PC-9 (cell line): ENCODE measurements at regions not wholly inside any gene's neighbourhood (a gene's known extent, or its start where the extent isn't known, plus 50 kb on each side); places are given as distances from the start of the nearest gene placed in this dataset.
"Not testable (repeated sequence)": the region's sequence is repeated elsewhere in the genome, so short reads cannot be mapped to it uniquely, and the experiment has no call there.

Experiments used
- BruUV-seq: library from RNA; stranded (reverse); fragments of 400-500 nt; replicated peaks from 2 replicates; lab custom pipeline; 2021; lab: Mats Ljungman, UMichigan
- CTCF ChIA-PET: fragments of 300-600 bp; sonication (Branson Sonifier 250); formaldehyde crosslinking; loops from one replicate; lab custom pipeline; 2022; ENCODE audit warnings: antibody characterized with exemption; lab: Charles Lee
- POLR2A ChIA-PET: fragments of 300-600 bp; sonication (Branson Sonifier 250); formaldehyde crosslinking; loops from one replicate; lab custom pipeline; 2022; ENCODE audit warnings: antibody characterized with exemption; ENCODE audit not compliant: unreplicated experiment; lab: Charles Lee
- DNase-seq, 2 experiments: peaks; one replicate each; pipeline versions ENCODE4 v3.0.0 to v3.0.0-alpha.2; 2015 to 2022; ENCODE audit warnings: mixed read lengths in 1 of 2
- H2AFZ ChIP-seq: fragments of 200-600 bp; sonication (generic); 2 replicates; pipeline ENCODE4 v1.8.1; 2017; ENCODE audit warnings: antibody characterized with exemption
- H3F3A ChIP-seq: fragments of 200-600 bp; sonication (generic); 2 replicates; pipeline ENCODE4 v1.8.1; 2017; ENCODE audit warnings: antibody characterized with exemption, mild to moderate bottlenecking, low read depth; ENCODE audit not compliant: insufficient read depth
- H3K27ac ChIP-seq: fragments of 200-600 bp; sonication (generic); 2 replicates; pipeline ENCODE4 v1.6.1; 2016; ENCODE audit warnings: mixed run types
- H3K27me3 ChIP-seq: fragments of 200-600 bp; sonication (generic); 2 replicates; pipeline ENCODE4 v1.6.1; 2016; ENCODE audit warnings: low read depth, mixed run types; ENCODE audit not compliant: insufficient read depth
- H3K36me3 ChIP-seq: fragments of 200-600 bp; sonication (generic); 2 replicates; pipeline ENCODE4 v1.6.1; 2016; ENCODE audit warnings: low read depth, mixed run types
- H3K4me1 ChIP-seq: fragments of 200-600 bp; sonication (generic); replicated peaks from 2 replicates; pipeline ENCODE4 v1.6.1; 2016; ENCODE audit warnings: mixed run types; ENCODE audit not compliant: insufficient read depth
- H3K4me2 ChIP-seq: fragments of 200-600 bp; sonication (generic); 2 replicates; pipeline ENCODE4 v1.6.1; 2017; ENCODE audit warnings: mixed run types
- H3K4me3 ChIP-seq: fragments of 200-600 bp; sonication (generic); 2 replicates; pipeline ENCODE4 v1.6.1; 2016; ENCODE audit warnings: mixed run types
- H3K79me2 ChIP-seq: fragments of 200-600 bp; sonication (generic); 2 replicates; pipeline ENCODE4 v1.6.1; 2017; ENCODE audit warnings: low read depth, mixed run types
- H3K9me2 ChIP-seq: fragments of 200-600 bp; sonication (generic); 2 replicates; pipeline ENCODE4 v1.8.1; 2017; ENCODE audit warnings: mild to moderate bottlenecking; ENCODE audit not compliant: insufficient read depth
- H3K9me3 ChIP-seq: fragments of 200-600 bp; sonication (generic); 2 replicates; pipeline ENCODE4 v1.8.1; 2016; ENCODE audit warnings: low read depth; ENCODE audit not compliant: insufficient read depth
- H4K20me1 ChIP-seq: fragments of 200-600 bp; sonication (generic); 2 replicates; pipeline ENCODE4 v1.8.1; 2017; ENCODE audit not compliant: insufficient read depth
- CTCF ChIP-seq: fragments of 200-600 bp; sonication (generic); conservative IDR thresholded peaks from 2 replicates; pipeline ENCODE4 v1.6.1; 2017; ENCODE audit warnings: mixed run types, antibody characterized with exemption, mild to moderate bottlenecking, moderate library complexity
- EZH2 ChIP-seq: fragments of 200-600 bp; sonication (generic); IDR thresholded peaks from 2 replicates; pipeline ENCODE4 v1.8.0; 2017; ENCODE audit warnings: antibody characterized with exemption, low read depth
- intact Hi-C: fragments of 100-400 bp; cut with micrococcal nuclease; formaldehyde crosslinking; loops from one replicate; pipeline ENCODE4 v1.10.0; 2022; ENCODE audit not compliant: unreplicated experiment

GRCh38 chr13:19050901-19051300 lies 130.7 kb downstream of the TUBA3C start:
- Histone ChIP-seq H3K27ac (no peak overlapping the region), H3K9me2 (no peaks in the 10 kb centered on the region), H4K20me1 (no peaks in the 10 kb centered on the region), H3K4me2 (no peak overlapping the region), H3K4me1 (no peaks in the 10 kb centered on the region), H3K4me3 (no peak overlapping the region), H3K27me3 (peaks cover 69% of the 10 kb centered on the region), H3K9me3 (no peaks in the 10 kb centered on the region), H2AFZ (no peak overlapping the region), H3K36me3 (no peaks in the 10 kb centered on the region), H3F3A (no peaks in the 10 kb centered on the region), H3K79me2 (no peaks in the 10 kb centered on the region)
- ChIA-PET POLR2A (no interaction called here), CTCF (no interaction called here)
- DNase-seq, result no peak
- no TSS peak for BruUV-seq
- no peak for TF ChIP-seq CTCF
- no peak for TF ChIP-seq EZH2
- intact Hi-C loops, result no loop called here

DNA sequence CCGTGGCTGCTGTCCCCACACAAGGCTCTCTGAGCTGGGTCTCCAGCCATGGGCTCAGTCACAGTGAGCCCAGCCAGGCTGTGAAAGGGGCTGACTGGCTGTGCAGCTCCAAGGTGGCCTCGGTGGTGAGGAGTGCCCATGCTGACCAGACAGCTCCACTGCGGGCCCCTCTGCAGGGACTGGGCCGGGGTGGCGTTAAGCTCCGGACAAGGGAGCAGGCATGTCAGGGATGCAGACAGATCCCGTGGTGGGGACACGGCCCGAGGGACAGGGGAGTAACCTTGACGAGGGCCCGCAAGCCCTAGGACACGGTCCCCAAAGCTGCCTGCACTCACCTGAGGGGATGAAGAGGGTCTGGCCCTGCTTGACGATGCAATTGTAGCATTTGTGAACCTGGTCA lies 132.0 kb downstream of the TUBA3C start:
- H3K4me2 ChIP-seq, POLR2A ChIA-PET, H3K9me2 ChIP-seq, H3F3A ChIP-seq, H2AFZ ChIP-seq, H3K27ac ChIP-seq, DNase-seq, H3K9me3 ChIP-seq, H4K20me1 ChIP-seq, H3K79me2 ChIP-seq, H3K36me3 ChIP-seq, BruUV-seq, CTCF ChIA-PET, H3K4me3 ChIP-seq, H3K4me1 ChIP-seq, intact Hi-C loops: not testable (repeated sequence)
- H3K27me3 ChIP-seq, result peaks cover 73% of the 10 kb centered on the region

- Histone ChIP-seq H3K27ac (no peak overlapping the region), H3K9me2 (no peaks in the 10 kb centered on the region), H2AFZ (no peak overlapping the region), H3K4me2 (no peak overlapping the region), H3K9me3 (no peaks in the 10 kb centered on the region), H3K4me3 (no peak overlapping the region), H3K27me3 (peaks cover 61% of the 10 kb centered on the region), H4K20me1 (no peaks in the 10 kb centered on the region), H3K79me2 (no peaks in the 10 kb centered on the region), H3K4me1 (no peaks in the 10 kb centered on the region), H3K36me3 (no peaks in the 10 kb centered on the region), H3F3A (no peaks in the 10 kb centered on the region)
- TF ChIP-seq CTCF, result no peak
- no peak for TF ChIP-seq EZH2
- intact Hi-C loops, result no loop called here
- CTCF ChIA-PET, result no interaction called here
- BruUV-seq, result no TSS peak
- POLR2A ChIA-PET, result no interaction called here
- no peak for DNase-seq
These were observed 133.2 kb downstream of the TUBA3C start for GRCh38 chr13:19048381-19048780.

- Histone ChIP-seq H3K9me2 (no peaks in the 10 kb centered on the region), H4K20me1 (no peaks in the 10 kb centered on the region), H2AFZ (no peak overlapping the region), H3K4me1 (no peaks in the 10 kb centered on the region), H3F3A (no peaks in the 10 kb centered on the region), H3K4me3 (no peak overlapping the region), H3K27me3 (peaks cover 15% of the 10 kb centered on the region), H3K4me2 (no peak overlapping the region), H3K9me3 (no peaks in the 10 kb centered on the region), H3K27ac (no peak overlapping the region), H3K79me2 (no peaks in the 10 kb centered on the region), H3K36me3 (no peaks in the 10 kb centered on the region)
- intact Hi-C loops, result no loop called here
- ChIA-PET CTCF (no interaction called here), POLR2A (no interaction called here)
- BruUV-seq, result no TSS peak
- TF ChIP-seq CTCF, result no peak
- no peak for TF ChIP-seq EZH2
- no peak for DNase-seq
These were observed 158.5 kb downstream of the TUBA3C start for GRCh38 chr13:19023115-19023514.
